K562 (cell line): ENCODE measurements at regions not wholly inside any gene's neighbourhood (a gene's known extent, or its start where the extent isn't known, plus 50 kb on each side); places are given as distances from the start of the nearest gene placed in this dataset.
"Not testable (repeated sequence)": the region's sequence is repeated elsewhere in the genome, so short reads cannot be mapped to it uniquely, and the experiment has no call there.

Source experiments
- ATAC-seq: fragments of 200-7000 bp; cut with Tn5 transposase; 3 replicates; pipeline ENCODE4 v1.9.1; 2020; ENCODE audit warnings: moderate library complexity
- BruUV-seq: library from RNA; stranded (reverse); fragments of 400-500 nt; replicated peaks from 2 replicates; lab custom pipeline; 2021; lab: Mats Ljungman, UMichigan
- CTCF ChIA-PET: fragments of 300-600 bp; formaldehyde crosslinking; extraction: SDS; loops from one replicate; lab custom pipeline; 2021; ENCODE audit warnings: low intra/inter-chr PET ratio; lab: Yijun Ruan, JAX
- POLR2A ChIA-PET: fragments of 300-600, 350-650 bp; sonication (Branson Sonifier 250); formaldehyde crosslinking; extraction: SDS; loops from one replicate; lab custom pipeline; 2021; ENCODE audit warnings: antibody characterized with exemption, inconsistent platforms; lab: Yijun Ruan, JAX
- DNase-seq, 4 experiments: peaks; one replicate each; pipeline versions ENCODE4 v3.0.0 to v3.0.0-alpha.2; 2011 to 2018; ENCODE audit warnings: low spot score in 3 of 4, mixed read lengths in 3 of 4; ENCODE audit errors: extremely low read depth in 1 of 4
- FAIRE-seq: peaks from 2 replicates; lab custom pipeline; 2011; peaks lifted over from hg19 to GRCh38; lab: Jason Lieb, UNC
- H2AFZ ChIP-seq: 2 replicates; pipeline ENCODE4 v1.6.0; 2011; ENCODE audit warnings: low read depth, low read length, control low read depth, inconsistent platforms
- H3K27ac ChIP-seq: fragments of 200-600 bp; 3 replicates; pipeline ENCODE4 v1.8.0; 2011; ENCODE audit warnings: low read depth, mild to moderate bottlenecking, control low read depth, inconsistent platforms, low read length, moderate library complexity, mixed read lengths; ENCODE audit errors: extremely low read depth
- H3K27me3 ChIP-seq, 2 experiments: fragments of 300-600 bp in 1 of 2; 2 replicates in 1 of 2; 3 replicates in 1 of 2; pipeline versions ENCODE4 v1.6.0 to v1.8.0; 2011; ENCODE audit warnings: inconsistent platforms in 2 of 2, low read length in 2 of 2, mild to moderate bottlenecking in 1 of 2, mixed read lengths in 1 of 2, moderate library complexity in 1 of 2; ENCODE audit not compliant: control insufficient read depth in 2 of 2, insufficient read depth in 2 of 2
- H3K36me3 ChIP-seq: fragments of 300-600 bp; 3 replicates; pipeline ENCODE4 v1.8.0; 2011; ENCODE audit warnings: mild to moderate bottlenecking, low read length, inconsistent platforms; ENCODE audit not compliant: control insufficient read depth, insufficient read depth
- H3K4me1 ChIP-seq, 2 experiments: fragments of 200-600 bp in 1 of 2; replicated peaks in 1 of 2; 2 replicates in 1 of 2; 3 replicates in 1 of 2; pipeline versions ENCODE4 v1.5.1 to v1.8.0; 2011; ENCODE audit warnings: inconsistent platforms in 2 of 2, low read length in 2 of 2, mild to moderate bottlenecking in 1 of 2, mixed read lengths in 1 of 2, moderate library complexity in 1 of 2; ENCODE audit not compliant: control insufficient read depth in 2 of 2, insufficient read depth in 2 of 2
- H3K4me2 ChIP-seq: 2 replicates; pipeline ENCODE4 v1.6.1; 2011; ENCODE audit warnings: low read length, control low read depth, inconsistent platforms, mixed read lengths; ENCODE audit not compliant: insufficient read depth
- H3K4me3 ChIP-seq: fragments of 200-600 bp; sonication (generic), shearing (Covaris generic); 2 replicates; pipeline ENCODE4 v1.5.1; 2016; ENCODE audit warnings: control low read depth, inconsistent platforms
- H3K79me2 ChIP-seq: fragments of 200-600 bp; 3 replicates; pipeline ENCODE4 v1.8.0; 2011; ENCODE audit warnings: low read length, inconsistent platforms; ENCODE audit not compliant: control insufficient read depth, insufficient read depth
- H3K9ac ChIP-seq, 2 experiments: 2 replicates each; pipeline versions ENCODE4 v1.6.0 to v1.6.1; 2011; ENCODE audit warnings: low read depth in 2 of 2, low read length in 2 of 2, control low read depth in 1 of 2, inconsistent platforms in 1 of 2, mild to moderate bottlenecking in 1 of 2, mixed read lengths in 1 of 2; ENCODE audit not compliant: insufficient read depth in 1 of 2
- H3K9me1 ChIP-seq: one replicate; pipeline ENCODE4 v1.6.0; 2011; ENCODE audit warnings: inconsistent platforms, mild to moderate bottlenecking, low read length, moderate library complexity; ENCODE audit not compliant: control insufficient read depth, insufficient read depth
- H3K9me3 ChIP-seq: replicated peaks from 2 replicates; pipeline ENCODE4 v1.5.1; 2011; ENCODE audit warnings: low read depth, low read length, inconsistent platforms; ENCODE audit not compliant: control insufficient read depth, insufficient read depth
- H4K20me1 ChIP-seq: replicated peaks from 2 replicates; pipeline ENCODE4 v1.6.1; 2011; ENCODE audit warnings: low read length, inconsistent platforms, mixed read lengths; ENCODE audit not compliant: control insufficient read depth, insufficient read depth
- CCNT2 ChIP-seq: IDR thresholded peaks from 2 replicates; pipeline ENCODE4 v1.6.1; 2011; ENCODE audit warnings: borderline replicate concordance, low read depth, mild to moderate bottlenecking, moderate library complexity, mixed read lengths, low read length; ENCODE audit not compliant: insufficient read length; ENCODE audit errors: extremely low read depth
- CHD1 ChIP-seq: fragments of 200-600 bp; sonication (generic); IDR thresholded peaks from one replicate; pipeline ENCODE4 v1.6.1; 2012; ENCODE audit warnings: mild to moderate bottlenecking, moderate library complexity, low read length, inconsistent platforms
- CSDE1 ChIP-seq, 2 experiments: fragments of 450-650 bp; IDR thresholded peaks; 2 replicates each; pipeline ENCODE4 v1.6.1; 2016; ENCODE audit warnings: mild to moderate bottlenecking in 1 of 2
- FIP1L1 ChIP-seq: fragments of 200-400 bp; formaldehyde crosslinking; IDR thresholded peaks from 2 replicates; pipeline ENCODE4 v1.6.1; 2018; ENCODE audit warnings: mild to moderate bottlenecking, low read depth, low read length; ENCODE audit not compliant: poor library complexity, severe bottlenecking
- HDAC3 ChIP-seq: fragments of 450-650 bp; IDR thresholded peaks from 2 replicates; pipeline ENCODE4 v1.6.1; 2018; ENCODE audit warnings: borderline replicate concordance, mild to moderate bottlenecking, moderate library complexity; ENCODE audit not compliant: partially characterized antibody
- MCM7 ChIP-seq, 2 experiments: fragments of 450-650 bp; IDR thresholded peaks; 2 replicates each; pipeline ENCODE4 v1.6.1; 2016 to 2018
- NFYB ChIP-seq: IDR thresholded peaks from 2 replicates; pipeline ENCODE4 v1.6.1; 2011; ENCODE audit warnings: mild to moderate bottlenecking, moderate library complexity; ENCODE audit not compliant: insufficient read length; ENCODE audit errors: extremely low read depth
- SMARCA4 ChIP-seq: fragments of 450-650 bp; IDR thresholded peaks from 2 replicates; pipeline ENCODE4 v1.6.1; 2016
- SMARCA5 ChIP-seq: fragments of 450-650 bp; IDR thresholded peaks from 2 replicates; pipeline ENCODE4 v1.6.1; 2016
- WHSC1 ChIP-seq: IDR thresholded peaks from one replicate; pipeline ENCODE4 v1.6.1; 2012; ENCODE audit warnings: low read length, control low read depth, inconsistent platforms
- ZNF12 ChIP-seq: sonication (generic); formaldehyde crosslinking; IDR thresholded peaks from 2 replicates; pipeline ENCODE4 v1.4.0; 2020; ENCODE audit warnings: mild to moderate bottlenecking, missing genetic modification reagents
- WGBS: fragments of 100-300 bp; shearing (Covaris generic); methylation state at CpG from one replicate; pipeline ENCODE4 v1.1.6; 2016; ENCODE audit warnings: low coverage, mixed read lengths; ENCODE audit not compliant: insufficient coverage; ENCODE audit errors: missing lambda C conversion rate; 5-methylcytosine and 5-hydroxymethylcytosine counted together
- in situ Hi-C: fragments of 300-500 bp; cut with MboI; formaldehyde crosslinking; loops from 4 replicates; pipeline ENCODE4 v1.15.0; 2018; ENCODE audit warnings: inconsistent platforms, mixed read lengths
- intact Hi-C: fragments of 100-400 bp; cut with micrococcal nuclease; formaldehyde crosslinking; loops from 2 replicates; pipeline ENCODE4 v1.14.2; 2022
- TF ChIP-seq, protein P1 (sequence below): sonication (generic); formaldehyde crosslinking; IDR thresholded peaks from 2 replicates; pipeline ENCODE4 v1.8.0; 2022; ENCODE audit warnings: mild to moderate bottlenecking, missing genetic modification reagents
- TF ChIP-seq, protein P2 (sequence below): fragments of 450-650 bp; IDR thresholded peaks from one replicate; pipeline ENCODE4 v1.6.1; 2018; ENCODE audit warnings: mild to moderate bottlenecking, moderate library complexity; ENCODE audit not compliant: partially characterized antibody

DNA sequence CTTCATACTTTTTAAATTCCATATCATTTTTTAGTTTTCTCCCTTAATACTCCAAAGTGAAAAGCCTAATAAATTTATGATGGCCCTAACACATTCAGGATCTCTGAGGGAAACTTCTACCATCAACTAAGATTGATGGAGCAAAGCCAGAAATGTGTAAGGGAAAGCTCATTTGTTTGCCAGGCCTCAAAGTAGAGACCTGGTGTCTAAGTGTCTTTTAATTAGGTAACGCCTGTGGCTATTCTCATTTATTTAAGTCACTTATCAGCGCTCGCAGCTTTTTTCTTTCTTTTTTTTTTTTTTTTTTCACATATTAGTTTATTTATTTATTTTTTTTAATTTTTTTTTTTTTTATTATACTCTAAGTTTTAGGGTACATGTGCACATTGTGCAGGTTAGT, 242.4 kb downstream of the TMA16 start:
- no peak for TF ChIP-seq WHSC1
- no peak for TF ChIP-seq SMARCA4
- no peak for TF ChIP-seq NFYB
- TF ChIP-seq, protein P1, sequence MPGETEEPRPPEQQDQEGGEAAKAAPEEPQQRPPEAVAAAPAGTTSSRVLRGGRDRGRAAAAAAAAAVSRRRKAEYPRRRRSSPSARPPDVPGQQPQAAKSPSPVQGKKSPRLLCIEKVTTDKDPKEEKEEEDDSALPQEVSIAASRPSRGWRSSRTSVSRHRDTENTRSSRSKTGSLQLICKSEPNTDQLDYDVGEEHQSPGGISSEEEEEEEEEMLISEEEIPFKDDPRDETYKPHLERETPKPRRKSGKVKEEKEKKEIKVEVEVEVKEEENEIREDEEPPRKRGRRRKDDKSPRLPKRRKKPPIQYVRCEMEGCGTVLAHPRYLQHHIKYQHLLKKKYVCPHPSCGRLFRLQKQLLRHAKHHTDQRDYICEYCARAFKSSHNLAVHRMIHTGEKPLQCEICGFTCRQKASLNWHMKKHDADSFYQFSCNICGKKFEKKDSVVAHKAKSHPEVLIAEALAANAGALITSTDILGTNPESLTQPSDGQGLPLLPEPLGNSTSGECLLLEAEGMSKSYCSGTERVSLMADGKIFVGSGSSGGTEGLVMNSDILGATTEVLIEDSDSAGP (CRISPR knock-in tag), result no peak
- no peak for TF ChIP-seq FIP1L1
- TF ChIP-seq SMARCA5, result no peak
- TF ChIP-seq CCNT2, result no peak
- TF ChIP-seq MCM7 (IDR thresholded peaks at IDR 0.05), result no peak
- no peak for TF ChIP-seq CSDE1 (IDR thresholded peaks at IDR 0.05)
- TF ChIP-seq ZNF12 (CRISPR knock-in tag), result no peak
- TF ChIP-seq CHD1, result no peak
- TF ChIP-seq, protein P2, sequence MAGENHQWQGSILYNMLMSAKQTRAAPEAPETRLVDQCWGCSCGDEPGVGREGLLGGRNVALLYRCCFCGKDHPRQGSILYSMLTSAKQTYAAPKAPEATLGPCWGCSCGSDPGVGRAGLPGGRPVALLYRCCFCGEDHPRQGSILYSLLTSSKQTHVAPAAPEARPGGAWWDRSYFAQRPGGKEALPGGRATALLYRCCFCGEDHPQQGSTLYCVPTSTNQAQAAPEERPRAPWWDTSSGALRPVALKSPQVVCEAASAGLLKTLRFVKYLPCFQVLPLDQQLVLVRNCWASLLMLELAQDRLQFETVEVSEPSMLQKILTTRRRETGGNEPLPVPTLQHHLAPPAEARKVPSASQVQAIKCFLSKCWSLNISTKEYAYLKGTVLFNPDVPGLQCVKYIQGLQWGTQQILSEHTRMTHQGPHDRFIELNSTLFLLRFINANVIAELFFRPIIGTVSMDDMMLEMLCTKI, result no peak
- TF ChIP-seq HDAC3, result no peak

DNA sequence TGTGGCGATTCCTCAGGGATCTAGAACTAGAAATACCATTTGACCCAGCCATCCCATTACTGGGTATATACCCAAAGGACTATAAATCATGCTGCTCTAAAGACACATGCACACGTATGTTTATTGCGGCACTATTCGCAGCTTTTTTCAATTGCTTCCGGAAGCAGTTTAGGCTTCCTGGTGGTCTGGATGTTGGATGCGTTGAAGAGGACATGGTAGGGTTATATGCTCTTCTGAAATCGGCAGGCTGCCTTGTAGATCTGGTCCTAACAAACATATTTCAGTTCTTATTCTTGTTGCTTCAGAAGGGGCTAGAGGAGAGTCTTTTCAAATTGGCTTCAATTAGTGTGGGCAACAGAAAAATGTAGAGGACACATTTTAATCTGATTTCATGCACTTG, 243.4 kb downstream of the TMA16 start:
- FAIRE-seq, H3K9me1 ChIP-seq, H3K27ac ChIP-seq, H4K20me1 ChIP-seq, H3K4me1 ChIP-seq, H3K9ac ChIP-seq, H3K27me3 ChIP-seq, H3K9me3 ChIP-seq, CTCF ChIA-PET, DNase-seq, H3K36me3 ChIP-seq, H3K4me2 ChIP-seq, H2AFZ ChIP-seq, ATAC-seq, H3K79me2 ChIP-seq, POLR2A ChIA-PET, intact Hi-C loops, H3K4me3 ChIP-seq, BruUV-seq, in situ Hi-C loops: not testable (repeated sequence)
- WGBS, result 0% methylated on average over 4 of the region's 7 CpGs

More for the DNA sequence above, 242.4 kb downstream of the TMA16 start:
- H2AFZ ChIP-seq, result no peak overlapping the region
- ChIA-PET POLR2A (no interaction called here), CTCF (no interaction called here)
- H3K9me3 ChIP-seq, result no peaks in the 10 kb centered on the region; the same call in 1 of the 2 replicates
- H3K9me1 ChIP-seq, result no peaks in the 10 kb centered on the region
- no peaks in the 10 kb centered on the region for H3K79me2 ChIP-seq
- H3K4me3 ChIP-seq, result no peak overlapping the region
- no peak overlapping the region for H3K4me2 ChIP-seq
- DNase-seq (no peak), ATAC-seq (no peak), FAIRE-seq (no peak)
- no peaks in the 10 kb centered on the region for H3K36me3 ChIP-seq
- H3K27ac ChIP-seq, result no peak overlapping the region
- H4K20me1 ChIP-seq, result no peaks in the 10 kb centered on the region
- no TSS peak for BruUV-seq
- in situ Hi-C loops, result no loop called here
- no peaks in the 10 kb centered on the region for H3K27me3 ChIP-seq
- H3K9ac ChIP-seq, result no peak overlapping the region
- no peaks in the 10 kb centered on the region for H3K4me1 ChIP-seq
- intact Hi-C loops, result no loop called here
- WGBS, result 17% methylated on average over 1 of the region's 3 CpGs
